ENCODE measurements at regions not wholly inside any gene's neighbourhood (a gene's known extent, or its start where the extent isn't known, plus 50 kb on each side); places are given as distances from the start of the nearest gene placed in this dataset.

DNA sequence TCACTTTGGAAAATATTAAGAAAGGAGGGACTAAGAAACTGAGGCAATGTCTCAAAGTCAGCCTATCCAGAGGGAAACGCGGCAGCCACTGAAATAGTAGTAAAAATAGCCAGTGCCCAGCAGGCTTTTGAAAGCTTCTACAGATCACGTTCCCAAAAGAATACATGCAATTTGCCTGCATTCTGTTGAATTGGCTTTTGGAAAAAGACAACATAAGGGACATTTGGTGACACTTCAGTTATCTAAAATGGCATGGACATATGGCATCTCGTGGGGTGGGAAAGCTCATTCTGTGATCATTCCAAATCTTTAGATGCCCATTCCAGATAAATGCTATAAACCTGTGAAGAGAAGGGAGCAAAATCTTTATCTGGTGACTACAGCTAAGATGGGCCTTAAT, 82.8 kb upstream of the PDE1C start:
- Histone ChIP-seq H3F3A (ENCODE audit: control insufficient read depth, insufficient read depth) (no peaks in the 10 kb centered on the region), H3K36me3 (ENCODE audit: control insufficient read depth, low read length) (no peaks in the 10 kb centered on the region), H3K4me2 (ENCODE audit: low read length) (no peak overlapping the region), H3K27ac (ENCODE audit: low read depth, low read length) (no peak overlapping the region), H3K4me3 (ENCODE audit: low read length) (no peak overlapping the region), H3K79me2 (ENCODE audit: control insufficient read depth, low read length) (no peaks in the 10 kb centered on the region), H3K27me3 (ENCODE audit: control insufficient read depth, low read length) (0 out of 2 replicates have a peak, but pooled peaks cover 2% of the 10 kb centered on the region), H3K4me1 (ENCODE audit: control insufficient read depth, low read length) (no peaks in the 10 kb centered on the region), H3K9me2 (replicated peaks; ENCODE audit: control insufficient read depth, low read length) (no peaks in the 10 kb centered on the region), H3K9me3 (ENCODE audit: control insufficient read depth, insufficient read depth, low read length) (no peaks in the 10 kb centered on the region), H4K20me1 (ENCODE audit: control insufficient read depth, insufficient read depth, low read depth, low read length) (no peaks in the 10 kb centered on the region)
- TF ChIP-seq, protein P1, sequence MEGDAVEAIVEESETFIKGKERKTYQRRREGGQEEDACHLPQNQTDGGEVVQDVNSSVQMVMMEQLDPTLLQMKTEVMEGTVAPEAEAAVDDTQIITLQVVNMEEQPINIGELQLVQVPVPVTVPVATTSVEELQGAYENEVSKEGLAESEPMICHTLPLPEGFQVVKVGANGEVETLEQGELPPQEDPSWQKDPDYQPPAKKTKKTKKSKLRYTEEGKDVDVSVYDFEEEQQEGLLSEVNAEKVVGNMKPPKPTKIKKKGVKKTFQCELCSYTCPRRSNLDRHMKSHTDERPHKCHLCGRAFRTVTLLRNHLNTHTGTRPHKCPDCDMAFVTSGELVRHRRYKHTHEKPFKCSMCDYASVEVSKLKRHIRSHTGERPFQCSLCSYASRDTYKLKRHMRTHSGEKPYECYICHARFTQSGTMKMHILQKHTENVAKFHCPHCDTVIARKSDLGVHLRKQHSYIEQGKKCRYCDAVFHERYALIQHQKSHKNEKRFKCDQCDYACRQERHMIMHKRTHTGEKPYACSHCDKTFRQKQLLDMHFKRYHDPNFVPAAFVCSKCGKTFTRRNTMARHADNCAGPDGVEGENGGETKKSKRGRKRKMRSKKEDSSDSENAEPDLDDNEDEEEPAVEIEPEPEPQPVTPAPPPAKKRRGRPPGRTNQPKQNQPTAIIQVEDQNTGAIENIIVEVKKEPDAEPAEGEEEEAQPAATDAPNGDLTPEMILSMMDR (IDR thresholded peaks at IDR 0.05; ENCODE audit: low read depth, low read length, poor library complexity, severe bottlenecking) = no peak
- no peak for TF ChIP-seq EZH2phosphoT487 (IDR thresholded peaks at IDR 0.05; ENCODE audit: borderline replicate concordance, low read length)

DNA sequence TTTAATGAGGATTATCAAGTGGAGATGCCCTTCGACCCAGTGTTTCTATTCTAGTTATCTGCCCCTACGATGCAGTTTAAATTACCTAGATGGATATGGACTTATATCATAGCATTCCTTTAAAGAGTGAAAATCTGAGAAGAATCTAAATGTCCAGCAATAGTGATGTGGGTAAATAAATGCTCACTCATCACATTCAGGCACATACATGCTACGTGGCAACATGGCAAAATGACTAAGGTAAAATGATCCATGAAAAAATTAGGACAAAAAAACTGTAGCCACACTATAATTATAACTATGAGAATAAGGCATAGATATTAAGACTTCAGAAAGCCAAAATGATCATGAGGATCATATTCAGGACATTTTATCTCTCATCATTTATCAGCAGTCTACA, 82.4 kb upstream of the PDE1C start:
- TF ChIP-seq, protein P1 (IDR thresholded peaks at IDR 0.05; ENCODE audit: low read depth, low read length, poor library complexity, severe bottlenecking) = no peak
- TF ChIP-seq EZH2phosphoT487 (IDR thresholded peaks at IDR 0.05; ENCODE audit: borderline replicate concordance, low read length) = no peak
- Histone ChIP-seq H3K4me1 (ENCODE audit: control insufficient read depth, low read length) (no peaks in the 10 kb centered on the region), H3K4me3 (ENCODE audit: low read length) (no peak overlapping the region), H3K4me2 (ENCODE audit: low read length) (no peak overlapping the region), H3K27me3 (ENCODE audit: control insufficient read depth, low read length) (0 out of 2 replicates have a peak, but pooled peaks cover 2% of the 10 kb centered on the region), H3K79me2 (ENCODE audit: control insufficient read depth, low read length) (no peaks in the 10 kb centered on the region), H3K36me3 (ENCODE audit: control insufficient read depth, low read length) (no peaks in the 10 kb centered on the region), H3K27ac (ENCODE audit: low read depth, low read length) (no peak overlapping the region), H3K9me2 (replicated peaks; ENCODE audit: control insufficient read depth, low read length) (no peaks in the 10 kb centered on the region), H4K20me1 (ENCODE audit: control insufficient read depth, insufficient read depth, low read depth, low read length) (no peaks in the 10 kb centered on the region), H3F3A (ENCODE audit: control insufficient read depth, insufficient read depth) (no peaks in the 10 kb centered on the region), H3K9me3 (ENCODE audit: control insufficient read depth, insufficient read depth, low read length) (no peaks in the 10 kb centered on the region)

DNA sequence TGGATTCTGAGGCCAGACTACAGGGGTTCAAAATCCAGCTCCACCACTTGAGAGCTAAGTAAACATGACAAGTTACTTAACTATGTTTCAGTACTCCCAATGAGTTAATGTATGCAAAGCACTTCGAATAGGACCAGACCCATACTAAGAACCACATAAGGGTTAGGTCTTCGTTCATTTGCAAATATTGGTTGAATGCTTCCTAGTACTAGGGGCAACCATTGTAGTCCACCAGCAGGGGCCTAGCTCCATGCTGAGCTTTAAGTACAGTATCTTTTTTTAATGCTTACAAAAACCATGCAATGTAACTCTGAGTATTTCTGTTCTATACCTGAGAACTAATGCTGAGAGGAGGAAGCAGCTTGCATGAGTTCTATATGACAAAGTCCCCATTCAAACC, 80.4 kb upstream of the PDE1C start:
- no peak overlapping the region for H3K4me3 ChIP-seq (ENCODE audit: low read length)

More for the DNA sequence above, 80.4 kb upstream of the PDE1C start:
- Histone ChIP-seq H3K27me3 (ENCODE audit: control insufficient read depth, low read length) (no peaks in the 10 kb centered on the region), H3K36me3 (ENCODE audit: control insufficient read depth, low read length) (no peaks in the 10 kb centered on the region), H4K20me1 (ENCODE audit: control insufficient read depth, insufficient read depth, low read depth, low read length) (no peaks in the 10 kb centered on the region), H3K9me3 (ENCODE audit: control insufficient read depth, insufficient read depth, low read length) (no peaks in the 10 kb centered on the region), H3K79me2 (ENCODE audit: control insufficient read depth, low read length) (no peaks in the 10 kb centered on the region), H3K4me1 (ENCODE audit: control insufficient read depth, low read length) (no peaks in the 10 kb centered on the region), H3K27ac (ENCODE audit: low read depth, low read length) (no peak overlapping the region), H3K9me2 (replicated peaks; ENCODE audit: control insufficient read depth, low read length) (no peaks in the 10 kb centered on the region), H3F3A (ENCODE audit: control insufficient read depth, insufficient read depth) (no peaks in the 10 kb centered on the region), H3K4me2 (ENCODE audit: low read length) (no peak overlapping the region)
- no peak for TF ChIP-seq EZH2phosphoT487 (IDR thresholded peaks at IDR 0.05; ENCODE audit: borderline replicate concordance, low read length)
- TF ChIP-seq, protein P1 (IDR thresholded peaks at IDR 0.05; ENCODE audit: low read depth, low read length, poor library complexity, severe bottlenecking) = no peak

Data from DOHH2 (cell line).